Posterior vena cava (tissue), 2 donors: ENCODE measurements at regions not wholly inside any gene's neighbourhood (a gene's known extent, or its start where the extent isn't known, plus 50 kb on each side); places are given as distances from the start of the nearest gene placed in this dataset.
"Not testable (repeated sequence)": the region's sequence is repeated elsewhere in the genome, so short reads cannot be mapped to it uniquely, and the experiment has no call there.

Experiments
- DNase-seq: peaks from one replicate; pipeline ENCODE4 v3.0.0-alpha.2; 2020; ENCODE audit warnings: low spot score
- intact Hi-C, 2 donors: fragments of 100-400 bp; cut with DNase I; formaldehyde crosslinking; loops; one replicate each; pipeline versions ENCODE4 v1.14.1 to v1.14.2; 2022 to 2023
- donor health status: DM: yes; HTN: yes; CAD: no.
- donor health status: DM: yes; HTN: yes; CAD: no.

GRCh38 chr9:117929868-117930267 lies 225.7 kb downstream of the TLR4 start:
- DNase-seq: no peak
- intact Hi-C loops: no loop called here

DNA sequence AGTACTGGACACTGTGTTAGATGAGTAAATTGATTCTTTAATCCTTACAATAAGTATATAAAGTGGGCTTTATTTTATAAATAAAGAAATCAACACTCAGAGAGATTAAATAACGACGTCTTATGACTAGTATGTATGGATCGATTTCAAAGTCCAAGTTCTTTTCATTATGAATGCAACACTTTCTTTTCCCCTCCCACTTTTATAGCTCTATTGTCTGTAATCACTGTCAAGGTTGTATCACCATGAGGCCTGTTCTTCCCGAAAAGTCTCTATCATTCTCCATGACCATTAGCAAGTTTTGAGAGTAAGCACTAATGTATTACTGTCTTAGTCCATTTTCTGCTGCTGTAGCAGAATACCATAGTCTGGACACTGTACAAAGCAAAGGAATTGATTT lies 228.4 kb downstream of the TLR4 start:
- DNase-seq: no peak
- intact Hi-C loops: no loop called here

DNA sequence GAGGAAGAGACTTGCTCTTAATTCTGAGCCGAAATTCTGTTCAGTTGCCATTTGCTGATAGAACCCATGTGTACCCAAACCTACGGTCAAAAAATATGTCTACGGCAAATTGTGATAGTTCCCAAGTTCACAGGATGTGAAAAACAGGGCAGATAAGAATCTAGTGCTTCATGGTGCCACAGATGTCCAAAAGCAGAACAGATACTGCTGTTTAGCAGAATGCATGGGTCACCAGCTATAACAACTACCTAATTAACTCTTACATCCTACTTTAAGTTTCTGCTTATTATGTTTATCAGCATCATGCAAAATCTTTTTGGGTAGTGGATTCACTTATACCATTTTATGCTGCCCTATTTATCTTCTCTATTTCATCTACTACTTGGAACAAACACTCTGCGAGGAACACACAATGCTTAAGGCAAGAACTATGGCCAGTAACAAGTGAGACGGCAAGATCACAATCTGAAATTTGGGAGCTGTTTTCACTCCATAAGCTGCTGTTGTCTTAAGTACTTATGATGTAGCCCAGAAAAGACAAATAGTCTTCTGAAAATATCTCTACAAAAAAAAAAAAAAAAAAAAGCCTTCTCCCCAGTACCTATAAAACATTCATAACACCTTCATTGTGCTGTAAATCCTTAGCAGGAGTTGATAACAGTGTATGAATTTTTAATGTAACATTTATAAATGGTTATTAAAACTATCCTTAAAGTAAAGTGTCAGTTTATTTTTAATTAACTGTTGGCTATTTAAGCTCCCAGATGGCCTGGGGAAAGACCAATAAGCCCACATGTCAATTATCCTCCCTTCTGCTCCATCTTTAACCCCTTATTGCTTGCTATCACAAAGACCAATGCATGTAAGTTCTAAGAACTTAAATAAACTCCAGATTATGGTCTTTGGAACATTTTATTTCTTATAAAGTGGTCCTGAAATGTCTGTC lies 232.3 kb downstream of the TLR4 start:
- intact Hi-C loops: loop anchor here in 1 of 2 donors (1.0 kb wide), 1 partner anchor 16 kb away; no protein-coding TSS in a partner anchor
- DNase-seq: no peak

- intact Hi-C loops: no loop called here
Observed at GRCh38 chr9:117938086-117938485, 233.9 kb downstream of the TLR4 start.

DNA sequence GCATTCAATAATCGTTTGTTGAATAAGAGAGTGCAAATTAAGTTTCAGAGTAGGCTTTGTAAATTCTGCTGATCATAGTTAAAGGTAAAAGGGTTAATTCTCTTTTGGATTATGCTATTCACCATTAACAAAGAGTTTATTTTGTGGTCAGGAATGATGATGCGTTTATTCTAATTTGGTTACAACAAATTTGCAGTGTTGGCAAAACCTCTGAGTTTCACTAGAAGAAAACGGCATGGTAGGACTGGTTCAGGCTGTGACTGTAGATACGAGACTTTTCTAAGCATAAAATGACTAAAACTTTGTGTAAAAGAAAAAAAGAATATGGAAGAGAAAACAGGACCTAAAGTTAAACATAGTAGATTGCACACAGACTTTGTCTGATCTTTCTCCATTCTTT lies 234.7 kb downstream of the TLR4 start:
- no peak for DNase-seq
- intact Hi-C loops: no loop called here

More at GRCh38 chr9:117938086-117938485, 233.9 kb downstream of the TLR4 start:
- no peak for DNase-seq

- intact Hi-C loops: not testable (repeated sequence)
Observed at GRCh38 chr9:117944750-117945149, 240.5 kb downstream of the TLR4 start.

DNA sequence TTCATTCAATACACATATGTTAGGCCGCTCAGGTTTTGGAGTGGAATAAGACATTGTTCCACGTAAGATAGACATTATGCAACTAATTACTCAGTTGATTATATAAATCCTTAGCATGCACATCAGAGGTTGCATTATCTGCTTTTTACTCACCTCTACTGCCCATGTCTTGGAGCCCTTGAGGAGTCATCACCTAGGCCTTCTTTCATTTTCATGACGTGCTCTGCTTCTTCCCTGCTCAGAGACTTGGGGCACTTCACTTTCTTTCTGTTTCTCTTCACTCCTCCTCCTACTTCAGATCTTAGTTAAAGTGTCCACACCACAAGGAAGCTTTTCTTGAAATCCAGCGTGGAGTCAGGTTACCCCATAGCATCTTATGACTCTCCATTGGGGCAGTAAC lies 241.1 kb downstream of the TLR4 start:
- DNase-seq: no peak
- intact Hi-C loops: no loop called here

More at GRCh38 chr9:117944750-117945149, 240.5 kb downstream of the TLR4 start:
- not testable (repeated sequence) for DNase-seq

DNA sequence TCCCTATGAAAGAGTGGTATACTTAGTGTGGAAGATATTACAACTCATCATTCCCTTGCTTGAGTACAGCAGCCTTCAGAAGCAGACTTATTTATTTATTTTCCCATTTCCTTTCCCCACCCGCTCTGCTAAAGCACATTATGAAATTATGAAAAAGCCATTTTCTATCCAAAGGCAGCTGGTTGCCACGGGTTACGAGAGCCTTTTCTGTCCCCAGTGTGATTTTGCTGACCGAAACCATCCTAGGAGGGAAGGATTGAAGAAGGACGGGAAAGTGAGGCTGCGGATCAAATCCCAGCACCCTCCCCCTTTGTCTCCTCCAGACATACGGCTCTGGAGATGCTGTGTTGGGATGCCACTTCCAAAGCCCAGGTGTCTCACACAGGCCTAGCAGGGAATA lies 246.9 kb downstream of the TLR4 start:
- DNase-seq: no peak
- intact Hi-C loops: no loop called here

DNA sequence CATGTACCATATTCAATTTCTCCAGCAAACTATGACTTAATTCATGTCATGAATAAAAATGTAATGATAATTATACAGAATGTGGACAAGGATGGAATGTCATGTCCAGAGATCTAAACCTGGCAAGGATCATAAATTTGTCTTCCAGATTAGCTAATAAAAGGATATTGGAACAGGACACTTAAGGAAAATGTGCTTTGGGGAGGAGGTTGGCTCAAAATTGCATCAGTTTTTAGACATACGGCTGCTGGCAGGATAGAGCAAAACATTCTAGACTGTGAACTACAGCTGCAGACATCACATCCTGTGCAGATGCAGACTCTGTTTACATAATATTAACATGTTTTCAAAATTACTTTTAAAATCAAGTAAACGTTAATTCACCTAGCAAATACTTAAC lies 248.4 kb downstream of the TLR4 start:
- intact Hi-C loops: loop anchor here in 1 of 2 donors (1.0 kb wide), 1 partner anchor 15 kb away; no protein-coding TSS in a partner anchor
- no peak for DNase-seq

DNA sequence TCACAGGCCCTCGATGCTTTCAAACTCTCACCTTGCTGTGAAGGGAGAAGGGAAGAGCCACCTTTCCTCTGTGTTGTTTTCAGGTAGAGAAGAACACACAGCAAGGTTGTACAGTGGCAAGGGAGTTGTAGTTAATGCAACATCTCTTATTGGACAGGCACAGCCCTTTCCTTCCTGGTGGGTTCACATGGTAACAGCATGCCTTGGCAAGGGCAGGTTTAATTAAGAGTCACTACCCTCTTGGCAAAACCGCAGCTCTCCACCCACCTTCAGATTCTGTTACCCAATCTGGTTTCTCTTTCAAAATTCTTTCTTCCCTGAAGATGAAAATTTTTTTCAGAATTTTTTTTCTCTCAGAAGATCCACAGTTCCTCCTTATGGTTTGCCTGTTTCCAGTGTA lies 253.1 kb downstream of the TLR4 start:
- DNase-seq: no peak
- intact Hi-C loops: no loop called here

GRCh38 chr9:117958726-117959125 lies 254.5 kb downstream of the TLR4 start:
- intact Hi-C loops: no loop called here
- DNase-seq: no peak

DNA sequence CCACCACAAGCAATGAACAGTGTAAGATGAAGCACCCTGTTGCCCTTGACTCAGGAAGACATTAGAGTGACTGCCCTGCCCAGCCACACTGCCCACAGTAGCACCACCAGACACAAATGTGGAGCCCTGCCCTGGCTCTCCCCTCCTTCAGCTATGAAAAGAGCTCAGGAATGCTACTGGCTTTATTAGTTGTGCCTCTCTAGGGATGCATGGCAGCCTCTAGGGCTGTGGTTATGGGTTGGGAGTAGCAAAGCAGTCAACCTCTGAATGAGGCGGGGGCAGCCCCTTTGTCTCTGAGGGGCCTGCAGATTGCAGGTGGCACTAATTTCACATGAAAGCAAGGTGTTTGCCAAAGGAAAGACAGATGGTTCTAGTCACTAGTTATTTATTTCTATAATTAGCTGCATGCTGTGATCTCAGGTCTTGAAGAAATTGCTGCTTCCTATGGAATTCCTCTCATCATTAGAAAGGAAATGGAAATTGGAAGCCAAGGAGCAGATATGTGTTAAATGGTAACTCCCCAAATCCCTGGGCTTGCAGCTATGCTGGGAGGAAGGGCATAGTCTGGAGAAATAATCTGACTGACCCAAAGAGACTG lies 259.4 kb downstream of the TLR4 start:
- DNase-seq: no peak
- intact Hi-C loops: no loop called here

- intact Hi-C loops: no loop called here
- DNase-seq: no peak
Observed at GRCh38 chr9:117970276-117971050, 266.3 kb downstream of the TLR4 start.

GRCh38 chr9:117974108-117974507 lies 269.9 kb downstream of the TLR4 start:
- intact Hi-C loops: no loop called here
- no peak for DNase-seq

DNA sequence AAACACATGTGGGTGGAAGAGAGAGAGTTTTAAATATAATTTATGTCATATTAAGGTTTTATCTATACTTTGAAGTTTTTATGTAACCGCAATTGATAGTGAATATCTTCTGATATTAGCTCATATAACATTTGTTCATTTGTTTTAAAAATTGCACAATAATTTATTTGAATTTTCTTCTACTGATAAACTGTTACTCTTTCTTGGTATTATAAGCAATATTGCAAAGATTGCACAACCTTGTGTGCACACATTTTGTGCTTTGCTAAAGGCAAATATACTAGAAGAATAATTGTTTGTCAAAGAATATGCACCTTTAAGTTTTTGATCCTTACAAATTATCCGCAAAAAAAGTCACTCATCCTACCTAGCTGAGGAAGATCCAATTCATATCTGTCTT lies 275.7 kb downstream of the TLR4 start:
- intact Hi-C loops: no loop called here
- no peak for DNase-seq

GRCh38 chr9:117987945-117988344 lies 283.7 kb downstream of the TLR4 start:
- intact Hi-C loops: no loop called here
- DNase-seq: no peak

DNA sequence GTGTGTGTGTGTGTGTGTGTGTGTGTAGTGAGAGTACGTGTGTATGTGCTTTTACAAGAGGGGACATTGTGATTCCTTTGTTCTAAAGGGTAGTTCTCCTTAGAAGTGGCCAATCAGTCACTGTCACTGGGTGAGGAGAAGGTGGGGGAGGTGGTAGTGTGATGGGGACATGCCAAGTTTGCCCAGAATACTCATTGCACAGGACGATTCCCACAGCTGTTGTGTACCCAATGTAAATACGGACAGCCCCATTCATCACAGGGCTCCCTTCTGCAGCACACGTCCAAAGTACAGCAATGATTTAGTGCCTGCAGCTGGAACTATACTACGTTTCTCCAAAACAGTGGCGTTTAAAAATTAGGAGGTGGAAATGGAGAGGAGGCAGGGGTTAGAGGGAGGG lies 287.8 kb downstream of the TLR4 start:
- no peak for DNase-seq
- intact Hi-C loops: no loop called here

DNA sequence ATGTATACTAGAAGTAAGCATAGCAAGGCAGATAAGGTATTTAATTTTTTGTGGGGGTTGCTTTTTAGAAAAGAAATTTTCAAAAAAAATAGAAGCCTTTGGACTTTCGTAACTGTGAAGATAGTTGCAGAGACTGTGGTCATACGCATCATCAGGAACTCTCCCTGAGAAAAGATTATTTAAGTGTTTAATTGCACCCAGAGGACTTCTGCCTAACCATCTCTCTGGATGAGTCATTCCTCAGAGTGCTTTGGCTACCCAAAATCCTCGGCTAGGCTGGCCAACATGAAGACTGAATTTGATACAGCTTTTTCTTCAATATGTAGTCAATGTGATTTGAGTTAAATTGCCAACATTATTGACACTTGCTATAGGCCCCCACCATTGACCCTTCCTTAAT lies 296.4 kb downstream of the TLR4 start:
- no peak for DNase-seq
- intact Hi-C loops: no loop called here

- intact Hi-C loops: no loop called here
- DNase-seq: no peak
Observed at GRCh38 chr9:118003240-118003639, 299.0 kb downstream of the TLR4 start.

DNA sequence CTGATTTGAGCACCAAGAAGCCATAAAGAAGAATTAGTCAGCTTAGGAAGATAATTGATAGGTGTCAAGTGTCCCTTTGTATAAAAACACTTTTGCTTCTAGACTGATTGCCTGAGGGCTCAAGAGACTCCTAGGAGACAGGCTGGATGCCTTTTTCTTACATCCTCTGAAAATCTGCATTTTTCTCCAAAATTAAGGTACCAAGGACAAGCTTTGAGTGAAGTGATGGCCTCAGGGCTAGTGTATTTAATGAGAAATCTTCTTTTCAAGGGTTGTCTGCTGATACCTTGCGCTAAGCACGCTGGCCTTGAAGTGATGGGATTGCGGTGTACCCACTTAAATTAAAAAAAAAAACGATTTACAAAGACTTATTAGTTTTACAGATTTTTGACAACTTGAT lies 304.0 kb downstream of the TLR4 start:
- intact Hi-C loops: no loop called here

More for the DNA sequence above, 304.0 kb downstream of the TLR4 start:
- DNase-seq: no peak
